PC-9 (cell line): ENCODE measurements at regions not wholly inside any gene's neighbourhood (a gene's known extent, or its start where the extent isn't known, plus 50 kb on each side); places are given as distances from the start of the nearest gene placed in this dataset.

Source experiments
- BruUV-seq: library from RNA; stranded (reverse); fragments of 400-500 nt; replicated peaks from 2 replicates; lab custom pipeline; 2021; lab: Mats Ljungman, UMichigan
- CTCF ChIA-PET: fragments of 300-600 bp; sonication (Branson Sonifier 250); formaldehyde crosslinking; loops from one replicate; lab custom pipeline; 2022; ENCODE audit warnings: antibody characterized with exemption; lab: Charles Lee
- POLR2A ChIA-PET: fragments of 300-600 bp; sonication (Branson Sonifier 250); formaldehyde crosslinking; loops from one replicate; lab custom pipeline; 2022; ENCODE audit warnings: antibody characterized with exemption; ENCODE audit not compliant: unreplicated experiment; lab: Charles Lee
- DNase-seq, 2 experiments: peaks; one replicate each; pipeline versions ENCODE4 v3.0.0 to v3.0.0-alpha.2; 2015 to 2022; ENCODE audit warnings: mixed read lengths in 1 of 2
- H2AFZ ChIP-seq: fragments of 200-600 bp; sonication (generic); 2 replicates; pipeline ENCODE4 v1.8.1; 2017; ENCODE audit warnings: antibody characterized with exemption
- H3F3A ChIP-seq: fragments of 200-600 bp; sonication (generic); 2 replicates; pipeline ENCODE4 v1.8.1; 2017; ENCODE audit warnings: antibody characterized with exemption, mild to moderate bottlenecking, low read depth; ENCODE audit not compliant: insufficient read depth
- H3K27ac ChIP-seq: fragments of 200-600 bp; sonication (generic); 2 replicates; pipeline ENCODE4 v1.6.1; 2016; ENCODE audit warnings: mixed run types
- H3K27me3 ChIP-seq: fragments of 200-600 bp; sonication (generic); 2 replicates; pipeline ENCODE4 v1.6.1; 2016; ENCODE audit warnings: low read depth, mixed run types; ENCODE audit not compliant: insufficient read depth
- H3K36me3 ChIP-seq: fragments of 200-600 bp; sonication (generic); 2 replicates; pipeline ENCODE4 v1.6.1; 2016; ENCODE audit warnings: low read depth, mixed run types
- H3K4me1 ChIP-seq: fragments of 200-600 bp; sonication (generic); replicated peaks from 2 replicates; pipeline ENCODE4 v1.6.1; 2016; ENCODE audit warnings: mixed run types; ENCODE audit not compliant: insufficient read depth
- H3K4me2 ChIP-seq: fragments of 200-600 bp; sonication (generic); 2 replicates; pipeline ENCODE4 v1.6.1; 2017; ENCODE audit warnings: mixed run types
- H3K4me3 ChIP-seq: fragments of 200-600 bp; sonication (generic); 2 replicates; pipeline ENCODE4 v1.6.1; 2016; ENCODE audit warnings: mixed run types
- H3K79me2 ChIP-seq: fragments of 200-600 bp; sonication (generic); 2 replicates; pipeline ENCODE4 v1.6.1; 2017; ENCODE audit warnings: low read depth, mixed run types
- H3K9me2 ChIP-seq: fragments of 200-600 bp; sonication (generic); 2 replicates; pipeline ENCODE4 v1.8.1; 2017; ENCODE audit warnings: mild to moderate bottlenecking; ENCODE audit not compliant: insufficient read depth
- H3K9me3 ChIP-seq: fragments of 200-600 bp; sonication (generic); 2 replicates; pipeline ENCODE4 v1.8.1; 2016; ENCODE audit warnings: low read depth; ENCODE audit not compliant: insufficient read depth
- H4K20me1 ChIP-seq: fragments of 200-600 bp; sonication (generic); 2 replicates; pipeline ENCODE4 v1.8.1; 2017; ENCODE audit not compliant: insufficient read depth
- EZH2 ChIP-seq: fragments of 200-600 bp; sonication (generic); IDR thresholded peaks from 2 replicates; pipeline ENCODE4 v1.8.0; 2017; ENCODE audit warnings: antibody characterized with exemption, low read depth
- intact Hi-C: fragments of 100-400 bp; cut with micrococcal nuclease; formaldehyde crosslinking; loops from one replicate; pipeline ENCODE4 v1.10.0; 2022; ENCODE audit not compliant: unreplicated experiment
- TF ChIP-seq, protein P1 (sequence below): fragments of 200-600 bp; sonication (generic); conservative IDR thresholded peaks from 2 replicates; pipeline ENCODE4 v1.6.1; 2017; ENCODE audit warnings: mixed run types, antibody characterized with exemption, mild to moderate bottlenecking, moderate library complexity

GRCh38 chr7:109094-109493 is 83.3 kb upstream of the FAM20C start:
- no peak overlapping the region for H3K4me3 ChIP-seq
- H3K9me3 ChIP-seq = peaks cover 22% of the 10 kb centered on the region
- POLR2A ChIA-PET = no interaction called here
- H2AFZ ChIP-seq = no peak overlapping the region
- no peaks in the 10 kb centered on the region for H3K27me3 ChIP-seq
- no peaks in the 10 kb centered on the region for H3K79me2 ChIP-seq
- DNase-seq = no peak
- intact Hi-C loops = no loop called here
- no peak overlapping the region for H3K4me2 ChIP-seq
- H3F3A ChIP-seq = peaks cover 11% of the 10 kb centered on the region; the same call in 1 of the 2 replicates
- CTCF ChIA-PET = no interaction called here
- H3K36me3 ChIP-seq = 0 out of 2 replicates have a peak, but pooled peaks cover 9% of the 10 kb centered on the region
- no peaks in the 10 kb centered on the region for H4K20me1 ChIP-seq
- H3K27ac ChIP-seq = no peak overlapping the region
- TF ChIP-seq, protein P1, sequence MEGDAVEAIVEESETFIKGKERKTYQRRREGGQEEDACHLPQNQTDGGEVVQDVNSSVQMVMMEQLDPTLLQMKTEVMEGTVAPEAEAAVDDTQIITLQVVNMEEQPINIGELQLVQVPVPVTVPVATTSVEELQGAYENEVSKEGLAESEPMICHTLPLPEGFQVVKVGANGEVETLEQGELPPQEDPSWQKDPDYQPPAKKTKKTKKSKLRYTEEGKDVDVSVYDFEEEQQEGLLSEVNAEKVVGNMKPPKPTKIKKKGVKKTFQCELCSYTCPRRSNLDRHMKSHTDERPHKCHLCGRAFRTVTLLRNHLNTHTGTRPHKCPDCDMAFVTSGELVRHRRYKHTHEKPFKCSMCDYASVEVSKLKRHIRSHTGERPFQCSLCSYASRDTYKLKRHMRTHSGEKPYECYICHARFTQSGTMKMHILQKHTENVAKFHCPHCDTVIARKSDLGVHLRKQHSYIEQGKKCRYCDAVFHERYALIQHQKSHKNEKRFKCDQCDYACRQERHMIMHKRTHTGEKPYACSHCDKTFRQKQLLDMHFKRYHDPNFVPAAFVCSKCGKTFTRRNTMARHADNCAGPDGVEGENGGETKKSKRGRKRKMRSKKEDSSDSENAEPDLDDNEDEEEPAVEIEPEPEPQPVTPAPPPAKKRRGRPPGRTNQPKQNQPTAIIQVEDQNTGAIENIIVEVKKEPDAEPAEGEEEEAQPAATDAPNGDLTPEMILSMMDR = no peak
- no peak for TF ChIP-seq EZH2
- no peaks in the 10 kb centered on the region for H3K9me2 ChIP-seq
- H3K4me1 ChIP-seq = no peaks in the 10 kb centered on the region
- no TSS peak for BruUV-seq

GRCh38 chr7:109898-110556 is 82.3 kb upstream of the FAM20C start:
- Histone ChIP-seq H3K4me1 (peaks cover 5% of the 10 kb centered on the region), H3K9me3 (peaks cover 31% of the 10 kb centered on the region), H3K79me2 (no peaks in the 10 kb centered on the region), H3K4me3 (no peak overlapping the region), H3F3A (peaks cover 11% of the 10 kb centered on the region; the same call in 1 of the 2 replicates), H4K20me1 (no peaks in the 10 kb centered on the region), H3K27ac (no peak overlapping the region), H2AFZ (no peak overlapping the region), H3K36me3 (0 out of 2 replicates have a peak, but pooled peaks cover 9% of the 10 kb centered on the region), H3K9me2 (no peaks in the 10 kb centered on the region), H3K27me3 (no peaks in the 10 kb centered on the region), H3K4me2 (no peak overlapping the region)
- intact Hi-C loops = no loop called here
- ChIA-PET CTCF (no interaction called here), POLR2A (no interaction called here)
- TF ChIP-seq, protein P1 = no peak
- no peak for TF ChIP-seq EZH2
- no TSS peak for BruUV-seq
- no peak for DNase-seq

GRCh38 chr7:110557-111232 is 81.7 kb upstream of the FAM20C start:
- no peak overlapping the region for H2AFZ ChIP-seq
- CTCF ChIA-PET = no interaction called here
- peaks cover 17% of the 10 kb centered on the region; the same call in 1 of the 2 replicates for H3F3A ChIP-seq
- H3K4me2 ChIP-seq = no peak overlapping the region
- peaks cover 12% of the 10 kb centered on the region for H3K4me1 ChIP-seq
- H3K79me2 ChIP-seq = no peaks in the 10 kb centered on the region
- no peak for TF ChIP-seq EZH2
- TF ChIP-seq, protein P1 = no peak
- H3K27ac ChIP-seq = no peak overlapping the region
- H3K9me2 ChIP-seq = no peaks in the 10 kb centered on the region
- H3K4me3 ChIP-seq = no peak overlapping the region
- POLR2A ChIA-PET = no interaction called here
- BruUV-seq = no TSS peak
- DNase-seq = no peak
- no peaks in the 10 kb centered on the region for H3K27me3 ChIP-seq
- intact Hi-C loops = no loop called here
- peaks cover 31% of the 10 kb centered on the region for H3K9me3 ChIP-seq
- H3K36me3 ChIP-seq = 0 out of 2 replicates have a peak, but pooled peaks cover 9% of the 10 kb centered on the region
- no peaks in the 10 kb centered on the region for H4K20me1 ChIP-seq
